Smooth muscle cell (in vitro differentiated cells): ENCODE measurements at regions not wholly inside any gene's neighbourhood (a gene's known extent, or its start where the extent isn't known, plus 50 kb on each side); places are given as distances from the start of the nearest gene placed in this dataset.

Source experiments
- DNase-seq: peaks from one replicate; lab custom pipeline; 2025; ENCODE audit not compliant: unreplicated experiment; lab: John Stamatoyannopoulos, UW
- H2AFZ ChIP-seq: fragments of 200-600 bp; sonication (generic); 2 replicates; pipeline ENCODE4 v1.6.0; 2016; ENCODE audit warnings: antibody characterized with exemption, low read depth, mild to moderate bottlenecking
- H3F3A ChIP-seq: fragments of 200-600 bp; sonication (generic); 2 replicates; pipeline ENCODE4 v1.6.0; 2017; ENCODE audit warnings: antibody characterized with exemption, low read depth
- H3K27ac ChIP-seq: fragments of 200-600 bp; sonication (generic); 2 replicates; pipeline ENCODE4 v1.5.1; 2016; ENCODE audit warnings: low read depth, mild to moderate bottlenecking
- H3K27me3 ChIP-seq: fragments of 200-600 bp; sonication (generic); 2 replicates; pipeline ENCODE4 v1.6.1; 2016; ENCODE audit warnings: low read depth, mild to moderate bottlenecking
- H3K36me3 ChIP-seq: fragments of 200-600 bp; sonication (generic); 2 replicates; pipeline ENCODE4 v1.5.1; 2016; ENCODE audit warnings: low read depth
- H3K4me1 ChIP-seq: fragments of 200-600 bp; sonication (generic); 2 replicates; pipeline ENCODE4 v1.5.1; 2016; ENCODE audit warnings: low read depth
- H3K4me2 ChIP-seq: fragments of 200-600 bp; sonication (generic); 2 replicates; pipeline ENCODE4 v1.6.0; 2016; ENCODE audit warnings: mild to moderate bottlenecking
- H3K4me3 ChIP-seq: fragments of 200-600 bp; sonication (generic); 2 replicates; pipeline ENCODE4 v1.5.1; 2016; ENCODE audit warnings: mild to moderate bottlenecking
- H3K79me2 ChIP-seq: fragments of 200-600 bp; sonication (generic); 2 replicates; pipeline ENCODE4 v1.6.0; 2016; ENCODE audit warnings: low read depth, mild to moderate bottlenecking
- H3K9ac ChIP-seq: fragments of 200-600 bp; sonication (generic); 2 replicates; pipeline ENCODE4 v1.6.0; 2016; ENCODE audit warnings: low read depth
- H3K9me3 ChIP-seq: fragments of 200-600 bp; sonication (generic); replicated peaks from 2 replicates; pipeline ENCODE4 v1.5.1; 2016; ENCODE audit warnings: low read depth
- H4K20me1 ChIP-seq: fragments of 200-600 bp; sonication (generic); 2 replicates; pipeline ENCODE4 v1.6.0; 2016; ENCODE audit warnings: low read depth
- CTCF ChIP-seq: fragments of 200-600 bp; sonication (generic); IDR thresholded peaks from 2 replicates; pipeline ENCODE4 v1.5.1; 2017; ENCODE audit warnings: borderline replicate concordance, mild to moderate bottlenecking, antibody characterized with exemption; ENCODE audit not compliant: insufficient read depth, poor library complexity, severe bottlenecking
- WGBS: methylation state at CpG from one replicate; pipeline ENCODE4 v1.1.7; 2016; ENCODE audit warnings: low lambda C conversion rate; 5-methylcytosine and 5-hydroxymethylcytosine counted together

GRCh38 chr2:83016343-83017110 lies 1442.6 kb downstream of the SUCLG1 start:
- Histone ChIP-seq H3K27ac (no peak overlapping the region), H2AFZ (no peak overlapping the region), H3F3A (no peaks in the 10 kb centered on the region), H4K20me1 (no peaks in the 10 kb centered on the region), H3K79me2 (no peaks in the 10 kb centered on the region), H3K27me3 (no peaks in the 10 kb centered on the region), H3K9ac (no peak overlapping the region), H3K4me3 (no peak overlapping the region), H3K4me1 (no peaks in the 10 kb centered on the region), H3K9me3 (no peaks in the 10 kb centered on the region), H3K4me2 (no peak overlapping the region), H3K36me3 (no peaks in the 10 kb centered on the region)
- DNase-seq, result no peak
- no peak for TF ChIP-seq CTCF
- 88% methylated on average over 8 of the region's 8 CpGs for WGBS

- no peaks in the 10 kb centered on the region for H4K20me1 ChIP-seq
- H3K27me3 ChIP-seq, result no peaks in the 10 kb centered on the region
- no peaks in the 10 kb centered on the region for H3K4me1 ChIP-seq
- no peak overlapping the region for H3K9ac ChIP-seq
- H3K79me2 ChIP-seq, result no peaks in the 10 kb centered on the region
- H3K36me3 ChIP-seq, result no peaks in the 10 kb centered on the region
- DNase-seq, result no peak
- no peak for TF ChIP-seq CTCF
- no peaks in the 10 kb centered on the region for H3K9me3 ChIP-seq
- WGBS, result 96% methylated on average over 1 of the region's 1 CpG
- no peak overlapping the region for H3K4me3 ChIP-seq
- H2AFZ ChIP-seq, result no peak overlapping the region
- H3K27ac ChIP-seq, result no peak overlapping the region
- H3K4me2 ChIP-seq, result no peak overlapping the region
- H3F3A ChIP-seq, result no peaks in the 10 kb centered on the region
Observed at GRCh38 chr2:83015900-83016299, 1443.2 kb downstream of the SUCLG1 start.

GRCh38 chr2:83015035-83015715 lies 1443.9 kb downstream of the SUCLG1 start:
- DNase-seq, result no peak
- H3K9me3 ChIP-seq, result no peaks in the 10 kb centered on the region
- H3K4me1 ChIP-seq, result no peaks in the 10 kb centered on the region
- no peaks in the 10 kb centered on the region for H3K79me2 ChIP-seq
- 77% methylated on average over 2 of the region's 2 CpGs for whole genome bisulfite sequencing
- H3F3A ChIP-seq, result no peaks in the 10 kb centered on the region
- H3K36me3 ChIP-seq, result no peaks in the 10 kb centered on the region
- H2AFZ ChIP-seq, result no peak overlapping the region
- H3K27me3 ChIP-seq, result no peaks in the 10 kb centered on the region
- TF ChIP-seq CTCF, result no peak
- H3K4me3 ChIP-seq, result no peak overlapping the region
- H3K4me2 ChIP-seq, result no peak overlapping the region
- H3K9ac ChIP-seq, result no peak overlapping the region
- H3K27ac ChIP-seq, result no peak overlapping the region
- no peaks in the 10 kb centered on the region for H4K20me1 ChIP-seq
